SK-N-SH (cell line): ENCODE measurements at regions not wholly inside any gene's neighbourhood (a gene's known extent, or its start where the extent isn't known, plus 50 kb on each side); places are given as distances from the start of the nearest gene placed in this dataset.

Experiments
- CTCF ChIA-PET: fragments of 300-600, 350-600 bp; formaldehyde crosslinking; extraction: SDS; loops from one replicate; lab custom pipeline; 2021; lab: Yijun Ruan, JAX
- POLR2A ChIA-PET: fragments of 350-600 bp; sonication (Branson Sonifier 250); formaldehyde crosslinking; extraction: SDS; loops from one replicate; lab custom pipeline; 2020; ENCODE audit warnings: antibody characterized with exemption, inconsistent platforms; lab: Yijun Ruan, JAX
- DNase-seq: peaks from one replicate; pipeline ENCODE4 v3.0.0; 2012
- H2AFZ ChIP-seq: fragments of 200-600 bp; sonication (generic); 2 replicates; pipeline ENCODE4 v1.8.1; 2016; ENCODE audit warnings: antibody characterized with exemption, mild to moderate bottlenecking, low read depth
- H3F3A ChIP-seq: fragments of 200-600 bp; sonication (generic); replicated peaks from 2 replicates; pipeline ENCODE3; 2016; ENCODE audit warnings: antibody characterized with exemption, mild to moderate bottlenecking; ENCODE audit not compliant: insufficient read depth
- H3K27ac ChIP-seq, 2 experiments: fragments of 200-500 bp in 1 of 2; fragments of 200-600 bp in 1 of 2; sonication (Bioruptor generic) in 1 of 2; sonication (generic), shearing (Covaris generic) in 1 of 2; 2 replicates each; pipeline versions ENCODE4 v1.5.1 to v1.6.1; 2014 to 2016; ENCODE audit warnings: low read depth in 2 of 2, inconsistent platforms in 1 of 2, low read length in 1 of 2, mild to moderate bottlenecking in 1 of 2, mixed read lengths in 1 of 2
- H3K27me3 ChIP-seq: fragments of 200-600 bp; sonication (generic), shearing (Covaris generic); 2 replicates; pipeline ENCODE4 v1.6.1; 2016; ENCODE audit warnings: mixed run types; ENCODE audit not compliant: insufficient read depth
- H3K36me3 ChIP-seq, 2 experiments: fragments of 200-500 bp in 1 of 2; fragments of 200-600 bp in 1 of 2; sonication (Bioruptor generic) in 1 of 2; sonication (generic) in 1 of 2; replicated peaks in 1 of 2; 2 replicates each; pipeline versions ENCODE3 to v1.5.1; 2014 to 2016; ENCODE audit warnings: low read length in 1 of 2, mild to moderate bottlenecking in 1 of 2; ENCODE audit not compliant: insufficient read depth in 2 of 2, control insufficient read depth in 1 of 2
- H3K4me1 ChIP-seq, 2 experiments: fragments of 200-500 bp in 1 of 2; fragments of 200-600 bp in 1 of 2; sonication (Bioruptor generic) in 1 of 2; sonication (generic), shearing (Covaris generic) in 1 of 2; 2 replicates each; pipeline versions ENCODE4 v1.5.1 to v1.6.1; 2014 to 2016; ENCODE audit warnings: low read depth in 1 of 2, low read length in 1 of 2, mixed run types in 1 of 2; ENCODE audit not compliant: insufficient read depth in 2 of 2, control insufficient read depth in 1 of 2
- H3K4me2 ChIP-seq: fragments of 200-600 bp; sonication (generic), shearing (Covaris generic); 2 replicates; pipeline ENCODE4 v1.6.1; 2017; ENCODE audit warnings: mixed run types
- H3K4me3 ChIP-seq, 2 experiments: fragments of 200-500 bp in 1 of 2; fragments of 200-600 bp in 1 of 2; sonication (Bioruptor generic) in 1 of 2; sonication (generic), shearing (Covaris generic) in 1 of 2; 2 replicates each; pipeline versions ENCODE4 v1.5.1 to v1.8.1; 2014 to 2016; ENCODE audit warnings: low read depth in 2 of 2, inconsistent platforms in 1 of 2, low read length in 1 of 2, mild to moderate bottlenecking in 1 of 2, mixed read lengths in 1 of 2, moderate library complexity in 1 of 2
- H3K79me2 ChIP-seq: fragments of 200-600 bp; sonication (generic); 2 replicates; pipeline ENCODE4 v1.8.1; 2017; ENCODE audit warnings: mild to moderate bottlenecking; ENCODE audit not compliant: insufficient read depth
- H3K9ac ChIP-seq: fragments of 200-600 bp; sonication (generic); 2 replicates; pipeline ENCODE4 v1.6.1; 2017; ENCODE audit warnings: mixed run types
- H3K9me2 ChIP-seq: fragments of 200-600 bp; sonication (generic); 2 replicates; pipeline ENCODE4 v1.6.1; 2017; ENCODE audit warnings: mixed run types
- H3K9me3 ChIP-seq: fragments of 200-600 bp; sonication (generic); 2 replicates; pipeline ENCODE4 v1.6.1; 2017; ENCODE audit warnings: mixed run types, mild to moderate bottlenecking, moderate library complexity
- H4K20me1 ChIP-seq: fragments of 200-600 bp; sonication (generic); 2 replicates; pipeline ENCODE4 v1.6.1; 2017; ENCODE audit warnings: mild to moderate bottlenecking, mixed run types; ENCODE audit not compliant: insufficient read depth
- CHD2 ChIP-seq: fragments of 150-350 bp; IDR thresholded peaks from 2 replicates; pipeline ENCODE4 v1.6.1; 2018; ENCODE audit warnings: low read length; ENCODE audit not compliant: partially characterized antibody
- ELF1 ChIP-seq: IDR thresholded peaks from 2 replicates; pipeline ENCODE4 v1.4.0; 2012
- EP300 ChIP-seq, 2 experiments: IDR thresholded peaks; 2 replicates each; pipeline versions ENCODE4 v1.4.0 to v1.6.1; 2012; ENCODE audit warnings: borderline replicate concordance in 1 of 2, low read depth in 1 of 2, low read length in 1 of 2
- EZH2phosphoT487 ChIP-seq: fragments of 200-600 bp; sonication (generic); IDR thresholded peaks from 2 replicates; pipeline ENCODE4 v1.6.1; 2017; ENCODE audit warnings: low read depth, mixed run types, mild to moderate bottlenecking, antibody characterized with exemption, moderate library complexity, borderline replicate concordance
- FOSL2 ChIP-seq: IDR thresholded peaks from 2 replicates; pipeline ENCODE4 v1.4.0; 2012; ENCODE audit warnings: low read depth, mild to moderate bottlenecking, moderate library complexity, borderline replicate concordance
- MEF2A ChIP-seq: IDR thresholded peaks from 2 replicates; pipeline ENCODE4 v1.4.0; 2012; ENCODE audit warnings: low read depth, borderline replicate concordance
- NFIC ChIP-seq: IDR thresholded peaks from 2 replicates; pipeline ENCODE4 v1.4.0; 2012; ENCODE audit warnings: borderline replicate concordance
- NRF1 ChIP-seq: IDR thresholded peaks from 2 replicates; pipeline ENCODE4 v1.6.1; 2012; ENCODE audit warnings: low read depth, mild to moderate bottlenecking, low read length
- POLR2AphosphoS5 ChIP-seq: IDR thresholded peaks from 2 replicates; pipeline ENCODE4 v1.6.1; 2012; ENCODE audit warnings: low read depth, low read length
- RAD21 ChIP-seq: IDR thresholded peaks from 2 replicates; pipeline ENCODE4 v1.6.1; 2012; ENCODE audit warnings: mild to moderate bottlenecking, low read length
- RCOR1 ChIP-seq: fragments of 150-350 bp; IDR thresholded peaks from 2 replicates; pipeline ENCODE4 v1.6.1; 2017; ENCODE audit warnings: antibody characterized with exemption, low read length
- RFX5 ChIP-seq: IDR thresholded peaks from 2 replicates; pipeline ENCODE4 v1.6.1; 2012; ENCODE audit warnings: mild to moderate bottlenecking, improper control_type of control experiment, low read length
- TCF12 ChIP-seq: IDR thresholded peaks from 2 replicates; pipeline ENCODE4 v1.4.0; 2012
- TEAD4 ChIP-seq: IDR thresholded peaks from 2 replicates; pipeline ENCODE4 v1.4.0; 2012; ENCODE audit warnings: mild to moderate bottlenecking, borderline replicate concordance; ENCODE audit not compliant: insufficient read depth
- WGBS: methylation state at CpG from one replicate; pipeline ENCODE4 v1.1.6; 2017; ENCODE audit warnings: low lambda C conversion rate; 5-methylcytosine and 5-hydroxymethylcytosine counted together
- TF ChIP-seq, protein P1 (sequence below): IDR thresholded peaks from 2 replicates; pipeline ENCODE4; 2012
- TF ChIP-seq, protein P2 (sequence below): IDR thresholded peaks from 2 replicates; pipeline ENCODE4 v1.4.0; 2012; ENCODE audit warnings: low read depth, borderline replicate concordance
- TF ChIP-seq, protein P3 (sequence below): fragments of 200-600 bp; sonication (generic); IDR thresholded peaks from 2 replicates; pipeline ENCODE4 v1.6.1; 2017; ENCODE audit warnings: antibody characterized with exemption, mild to moderate bottlenecking, moderate library complexity
- TF ChIP-seq, protein P4 (sequence below): IDR thresholded peaks from 2 replicates; pipeline ENCODE4 v1.4.0; 2012; ENCODE audit warnings: low read depth
- TF ChIP-seq, protein P5 (sequence below): IDR thresholded peaks from 2 replicates; pipeline ENCODE4 v1.4.0; 2012; ENCODE audit warnings: low read depth, borderline replicate concordance
- TF ChIP-seq, protein P6 (sequence below): fragments of 150-350 bp; IDR thresholded peaks from 2 replicates; pipeline ENCODE4 v1.6.1; 2017; ENCODE audit warnings: antibody characterized with exemption, low read length, low read depth, borderline replicate concordance

DNA sequence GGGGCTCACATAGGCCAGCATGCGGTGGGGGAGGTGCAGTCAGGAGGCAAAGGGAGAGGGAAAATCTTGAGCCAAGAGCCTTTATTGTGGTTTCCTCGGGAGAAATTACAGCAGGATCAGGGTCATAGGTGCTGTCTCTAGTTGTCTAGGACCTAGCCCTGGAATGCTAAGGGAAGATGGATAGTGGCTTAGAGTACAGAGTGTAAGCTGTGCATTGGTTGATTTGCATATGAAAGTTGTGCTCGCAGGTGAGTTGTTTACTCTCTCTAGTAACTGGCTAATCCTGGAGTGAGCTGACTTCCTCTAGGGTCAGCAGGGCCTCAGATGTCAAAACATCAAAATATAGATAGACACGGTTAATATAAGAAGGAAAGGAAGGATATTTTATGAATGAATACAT is 877.7 kb downstream of the TLE4 start:
- no peak overlapping the region for H3K4me2 ChIP-seq
- CTCF ChIA-PET: no interaction called here
- no peak overlapping the region for H3K4me3 ChIP-seq
- no peaks in the 10 kb centered on the region for H3K79me2 ChIP-seq
- no peak overlapping the region for H3K27ac ChIP-seq
- no peak overlapping the region for H3K9ac ChIP-seq
- H3F3A ChIP-seq: no peaks in the 10 kb centered on the region
- TF ChIP-seq NRF1 (no peak), POLR2AphosphoS5 (no peak), CHD2 (no peak), NFIC (no peak), MEF2A (no peak)
- TF ChIP-seq, protein P1, sequence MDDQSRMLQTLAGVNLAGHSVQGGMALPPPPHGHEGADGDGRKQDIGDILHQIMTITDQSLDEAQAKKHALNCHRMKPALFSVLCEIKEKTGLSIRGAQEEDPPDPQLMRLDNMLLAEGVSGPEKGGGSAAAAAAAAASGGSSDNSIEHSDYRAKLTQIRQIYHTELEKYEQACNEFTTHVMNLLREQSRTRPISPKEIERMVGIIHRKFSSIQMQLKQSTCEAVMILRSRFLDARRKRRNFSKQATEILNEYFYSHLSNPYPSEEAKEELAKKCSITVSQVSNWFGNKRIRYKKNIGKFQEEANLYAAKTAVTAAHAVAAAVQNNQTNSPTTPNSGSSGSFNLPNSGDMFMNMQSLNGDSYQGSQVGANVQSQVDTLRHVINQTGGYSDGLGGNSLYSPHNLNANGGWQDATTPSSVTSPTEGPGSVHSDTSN: no peak
- TF ChIP-seq, all 33 proteins: peak for 0
- POLR2A ChIA-PET: no interaction called here
- WGBS: 28% methylated on average over 4 of the region's 4 CpGs
- no peak overlapping the region for H2AFZ ChIP-seq
- no peaks in the 10 kb centered on the region for H4K20me1 ChIP-seq
- no peaks in the 10 kb centered on the region; a peak in 1 of 4 replicates for H3K4me1 ChIP-seq
- no peak for DNase-seq
- no peaks in the 10 kb centered on the region for H3K27me3 ChIP-seq
- no peaks in the 10 kb centered on the region for H3K9me2 ChIP-seq
- H3K9me3 ChIP-seq: no peaks in the 10 kb centered on the region
- H3K36me3 ChIP-seq: no peaks in the 10 kb centered on the region

DNA sequence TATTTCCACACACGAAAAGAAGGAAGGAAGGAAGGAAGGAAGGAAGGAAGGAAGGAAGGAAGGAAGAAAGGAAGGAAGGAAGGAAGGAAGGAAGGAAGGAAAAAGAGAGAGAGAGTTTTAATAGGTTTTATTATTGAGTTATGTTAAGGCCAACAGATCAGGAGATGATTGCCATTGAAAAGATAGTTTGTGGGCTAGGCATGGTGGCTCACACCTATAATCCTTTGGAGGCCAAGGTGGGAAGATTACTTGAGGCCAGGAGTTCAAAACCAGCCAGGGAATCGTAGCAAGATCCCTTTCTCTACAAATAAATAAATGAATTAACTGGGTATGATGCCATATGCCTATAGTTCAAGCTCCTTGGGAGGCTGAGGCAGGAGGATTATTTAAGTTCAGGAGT is 877.2 kb downstream of the TLE4 start:
- Histone ChIP-seq H3K79me2 (no peaks in the 10 kb centered on the region), H3F3A (no peaks in the 10 kb centered on the region), H3K27me3 (no peaks in the 10 kb centered on the region), H3K9me2 (no peaks in the 10 kb centered on the region), H4K20me1 (no peaks in the 10 kb centered on the region), H3K9me3 (no peaks in the 10 kb centered on the region), H3K4me1 (no peaks in the 10 kb centered on the region; a peak in 1 of 4 replicates), H3K4me2 (no peak overlapping the region), H2AFZ (no peak overlapping the region), H3K4me3 (no peak overlapping the region), H3K27ac (no peak overlapping the region), H3K9ac (no peak overlapping the region), H3K36me3 (no peaks in the 10 kb centered on the region)
- 12% methylated on average over 2 of the region's 2 CpGs for WGBS
- no peak for DNase-seq
- POLR2A ChIA-PET: no interaction called here
- CTCF ChIA-PET: interaction anchor here (1.0 kb wide), 1 partner anchor 13 kb away, joined by 4 read pairs; no protein-coding TSS in a partner anchor
- TF ChIP-seq RAD21 (no peak), TCF12 (no peak), FOSL2 (no peak), RCOR1 (no peak), EP300 (IDR thresholded peaks at IDR 0.05; ENCODE audit: borderline replicate concordance in 1 of 2, low read depth in 1 of 2, low read length in 1 of 2) (no peak), ELF1 (no peak), POLR2AphosphoS5 (no peak), RFX5 (no peak), EZH2phosphoT487 (no peak), NFIC (no peak), TEAD4 (no peak)
- TF ChIP-seq, protein P2, sequence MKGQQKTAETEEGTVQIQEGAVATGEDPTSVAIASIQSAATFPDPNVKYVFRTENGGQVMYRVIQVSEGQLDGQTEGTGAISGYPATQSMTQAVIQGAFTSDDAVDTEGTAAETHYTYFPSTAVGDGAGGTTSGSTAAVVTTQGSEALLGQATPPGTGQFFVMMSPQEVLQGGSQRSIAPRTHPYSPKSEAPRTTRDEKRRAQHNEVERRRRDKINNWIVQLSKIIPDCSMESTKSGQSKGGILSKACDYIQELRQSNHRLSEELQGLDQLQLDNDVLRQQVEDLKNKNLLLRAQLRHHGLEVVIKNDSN: no peak
- TF ChIP-seq, protein P3, sequence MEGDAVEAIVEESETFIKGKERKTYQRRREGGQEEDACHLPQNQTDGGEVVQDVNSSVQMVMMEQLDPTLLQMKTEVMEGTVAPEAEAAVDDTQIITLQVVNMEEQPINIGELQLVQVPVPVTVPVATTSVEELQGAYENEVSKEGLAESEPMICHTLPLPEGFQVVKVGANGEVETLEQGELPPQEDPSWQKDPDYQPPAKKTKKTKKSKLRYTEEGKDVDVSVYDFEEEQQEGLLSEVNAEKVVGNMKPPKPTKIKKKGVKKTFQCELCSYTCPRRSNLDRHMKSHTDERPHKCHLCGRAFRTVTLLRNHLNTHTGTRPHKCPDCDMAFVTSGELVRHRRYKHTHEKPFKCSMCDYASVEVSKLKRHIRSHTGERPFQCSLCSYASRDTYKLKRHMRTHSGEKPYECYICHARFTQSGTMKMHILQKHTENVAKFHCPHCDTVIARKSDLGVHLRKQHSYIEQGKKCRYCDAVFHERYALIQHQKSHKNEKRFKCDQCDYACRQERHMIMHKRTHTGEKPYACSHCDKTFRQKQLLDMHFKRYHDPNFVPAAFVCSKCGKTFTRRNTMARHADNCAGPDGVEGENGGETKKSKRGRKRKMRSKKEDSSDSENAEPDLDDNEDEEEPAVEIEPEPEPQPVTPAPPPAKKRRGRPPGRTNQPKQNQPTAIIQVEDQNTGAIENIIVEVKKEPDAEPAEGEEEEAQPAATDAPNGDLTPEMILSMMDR: no peak
- TF ChIP-seq, protein P4, sequence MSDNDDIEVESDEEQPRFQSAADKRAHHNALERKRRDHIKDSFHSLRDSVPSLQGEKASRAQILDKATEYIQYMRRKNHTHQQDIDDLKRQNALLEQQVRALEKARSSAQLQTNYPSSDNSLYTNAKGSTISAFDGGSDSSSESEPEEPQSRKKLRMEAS: no peak
- TF ChIP-seq, protein P5, sequence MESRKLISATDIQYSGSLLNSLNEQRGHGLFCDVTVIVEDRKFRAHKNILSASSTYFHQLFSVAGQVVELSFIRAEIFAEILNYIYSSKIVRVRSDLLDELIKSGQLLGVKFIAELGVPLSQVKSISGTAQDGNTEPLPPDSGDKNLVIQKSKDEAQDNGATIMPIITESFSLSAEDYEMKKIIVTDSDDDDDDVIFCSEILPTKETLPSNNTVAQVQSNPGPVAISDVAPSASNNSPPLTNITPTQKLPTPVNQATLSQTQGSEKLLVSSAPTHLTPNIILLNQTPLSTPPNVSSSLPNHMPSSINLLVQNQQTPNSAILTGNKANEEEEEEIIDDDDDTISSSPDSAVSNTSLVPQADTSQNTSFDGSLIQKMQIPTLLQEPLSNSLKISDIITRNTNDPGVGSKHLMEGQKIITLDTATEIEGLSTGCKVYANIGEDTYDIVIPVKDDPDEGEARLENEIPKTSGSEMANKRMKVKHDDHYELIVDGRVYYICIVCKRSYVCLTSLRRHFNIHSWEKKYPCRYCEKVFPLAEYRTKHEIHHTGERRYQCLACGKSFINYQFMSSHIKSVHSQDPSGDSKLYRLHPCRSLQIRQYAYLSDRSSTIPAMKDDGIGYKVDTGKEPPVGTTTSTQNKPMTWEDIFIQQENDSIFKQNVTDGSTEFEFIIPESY: no peak
- TF ChIP-seq, protein P6, sequence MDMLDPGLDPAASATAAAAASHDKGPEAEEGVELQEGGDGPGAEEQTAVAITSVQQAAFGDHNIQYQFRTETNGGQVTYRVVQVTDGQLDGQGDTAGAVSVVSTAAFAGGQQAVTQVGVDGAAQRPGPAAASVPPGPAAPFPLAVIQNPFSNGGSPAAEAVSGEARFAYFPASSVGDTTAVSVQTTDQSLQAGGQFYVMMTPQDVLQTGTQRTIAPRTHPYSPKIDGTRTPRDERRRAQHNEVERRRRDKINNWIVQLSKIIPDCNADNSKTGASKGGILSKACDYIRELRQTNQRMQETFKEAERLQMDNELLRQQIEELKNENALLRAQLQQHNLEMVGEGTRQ: no peak
